HEK293 (cell line): ENCODE measurements at regions not wholly inside any gene's neighbourhood (a gene's known extent, or its start where the extent isn't known, plus 50 kb on each side); places are given as distances from the start of the nearest gene placed in this dataset.

Experiments used
- CTCF ChIA-PET: fragments of 350-600 bp; formaldehyde crosslinking; extraction: SDS; loops from one replicate; lab custom pipeline; 2021; ENCODE audit warnings: antibody characterized with exemption; lab: Yijun Ruan, JAX
- POLR2A ChIA-PET: fragments of 300-600 bp; formaldehyde crosslinking; extraction: SDS; loops from one replicate; lab custom pipeline; 2020; ENCODE audit warnings: antibody characterized with exemption, inconsistent platforms; lab: Yijun Ruan, JAX
- H3K27ac ChIP-seq: fragments of 200-500 bp; sonication (Bioruptor generic); 2 replicates; pipeline ENCODE4 v1.5.1; 2014; ENCODE audit warnings: low read depth, low read length, control low read depth, inconsistent platforms; ENCODE audit errors: extremely low read depth
- H3K36me3 ChIP-seq, 2 experiments: fragments of 200-500 bp in 1 of 2; sonication (Bioruptor generic) in 1 of 2; 1 replicate in 1 of 2; 2 replicates in 1 of 2; pipeline ENCODE4 v1.5.1; 2014 to 2017; ENCODE audit warnings: inconsistent platforms in 2 of 2, low read length in 2 of 2; ENCODE audit not compliant: control insufficient read depth in 2 of 2, insufficient read depth in 1 of 2
- H3K4me1 ChIP-seq: fragments of 200-500 bp; sonication (Bioruptor generic); 2 replicates; pipeline ENCODE4 v1.5.1; 2014; ENCODE audit warnings: mild to moderate bottlenecking, low read length, inconsistent platforms; ENCODE audit not compliant: control insufficient read depth, insufficient read depth
- H3K4me3 ChIP-seq: 2 replicates; pipeline ENCODE4 v1.5.1; 2011; ENCODE audit warnings: low read depth, mild to moderate bottlenecking, control low read depth, low read length, moderate library complexity
- H3K9me3 ChIP-seq: fragments of 200-500 bp; sonication (Bioruptor generic); 2 replicates; pipeline ENCODE4 v1.5.1; 2014; ENCODE audit warnings: low read depth, low read length, inconsistent platforms; ENCODE audit not compliant: control insufficient read depth, insufficient read depth
- BCL11A ChIP-seq: fragments of 450-650 bp; formaldehyde crosslinking; IDR thresholded peaks from 2 replicates; pipeline ENCODE4 v1.5.1; 2016; ENCODE audit warnings: low read depth, missing biosample characterization, missing genetic modification characterization
- GLI2 ChIP-seq: fragments of 450-650 bp; formaldehyde crosslinking; IDR thresholded peaks from 2 replicates; pipeline ENCODE4; 2017; ENCODE audit warnings: missing biosample characterization, missing genetic modification characterization, low read depth, borderline replicate concordance
- HOXA7 ChIP-seq: sonication (generic); formaldehyde crosslinking; IDR thresholded peaks from 2 replicates; pipeline ENCODE4 v1.8.1; 2022; ENCODE audit warnings: missing genetic modification reagents, borderline replicate concordance
- ZBTB20 ChIP-seq: fragments of 450-650 bp; formaldehyde crosslinking; IDR thresholded peaks from 2 replicates; pipeline ENCODE4 v1.5.1; 2016; ENCODE audit warnings: missing biosample characterization, missing genetic modification characterization
- ZNF121 ChIP-seq: fragments of 450-650 bp; formaldehyde crosslinking; IDR thresholded peaks from 2 replicates; pipeline ENCODE4 v1.5.1; 2016; ENCODE audit warnings: missing biosample characterization, missing genetic modification characterization
- ZNF214 ChIP-seq: fragments of 450-650 bp; formaldehyde crosslinking; IDR thresholded peaks from 2 replicates; pipeline ENCODE4 v1.5.1; 2017; ENCODE audit warnings: missing biosample characterization, mild to moderate bottlenecking, missing genetic modification characterization, borderline replicate concordance
- ZNF23 ChIP-seq: fragments of 450-650 bp; formaldehyde crosslinking; IDR thresholded peaks from 2 replicates; pipeline ENCODE4 v1.5.1; 2016; ENCODE audit warnings: missing biosample characterization, missing genetic modification characterization, borderline replicate concordance
- ZNF433 ChIP-seq: fragments of 450-650 bp; formaldehyde crosslinking; IDR thresholded peaks from 2 replicates; pipeline ENCODE4 v1.5.1; 2016; ENCODE audit warnings: missing biosample characterization, missing genetic modification characterization, low read depth
- ZNF501 ChIP-seq: fragments of 450-650 bp; formaldehyde crosslinking; IDR thresholded peaks from 2 replicates; pipeline ENCODE4 v1.5.1; 2016; ENCODE audit warnings: missing biosample characterization, missing genetic modification characterization
- ZNF518A ChIP-seq: fragments of 450-650 bp; formaldehyde crosslinking; conservative IDR thresholded peaks from 2 replicates; pipeline ENCODE4 v1.5.1; 2016; ENCODE audit warnings: low read depth, missing biosample characterization, missing genetic modification characterization
- ZNF521 ChIP-seq: fragments of 450-650 bp; formaldehyde crosslinking; IDR thresholded peaks from 2 replicates; pipeline ENCODE4 v1.5.1; 2017; ENCODE audit warnings: missing biosample characterization, mild to moderate bottlenecking, missing genetic modification characterization
- ZNF585B ChIP-seq: fragments of 450-650 bp; formaldehyde crosslinking; IDR thresholded peaks from 2 replicates; pipeline ENCODE4 v1.5.1; 2016; ENCODE audit warnings: missing biosample characterization, missing genetic modification characterization
- ZNF610 ChIP-seq: fragments of 450-650 bp; formaldehyde crosslinking; IDR thresholded peaks from 2 replicates; pipeline ENCODE4 v1.5.1; 2016; ENCODE audit warnings: missing biosample characterization, missing genetic modification characterization, borderline replicate concordance
- ZNF76 ChIP-seq: fragments of 450-650 bp; formaldehyde crosslinking; IDR thresholded peaks from 2 replicates; pipeline ENCODE4; 2016; ENCODE audit warnings: low read depth, missing biosample characterization, missing genetic modification characterization, borderline replicate concordance
- ZNF776 ChIP-seq: fragments of 450-650 bp; formaldehyde crosslinking; IDR thresholded peaks from 2 replicates; pipeline ENCODE4 v1.5.0; 2017; ENCODE audit warnings: missing biosample characterization, missing genetic modification characterization, borderline replicate concordance
- TF ChIP-seq, protein P1 (sequence below): fragments of 450-650 bp; formaldehyde crosslinking; IDR thresholded peaks from 2 replicates; pipeline ENCODE4 v1.5.1; 2016; ENCODE audit warnings: missing biosample characterization, missing genetic modification characterization
- TF ChIP-seq, protein P2 (sequence below): fragments of 450-650 bp; formaldehyde crosslinking; IDR thresholded peaks from 2 replicates; pipeline ENCODE4 v1.5.1; 2016; ENCODE audit warnings: missing biosample characterization, missing genetic modification characterization, borderline replicate concordance
- TF ChIP-seq, protein P3 (sequence below): fragments of 450-650 bp; formaldehyde crosslinking; IDR thresholded peaks from 2 replicates; pipeline ENCODE4 v1.5.1; 2016; ENCODE audit warnings: missing biosample characterization, missing genetic modification characterization

DNA sequence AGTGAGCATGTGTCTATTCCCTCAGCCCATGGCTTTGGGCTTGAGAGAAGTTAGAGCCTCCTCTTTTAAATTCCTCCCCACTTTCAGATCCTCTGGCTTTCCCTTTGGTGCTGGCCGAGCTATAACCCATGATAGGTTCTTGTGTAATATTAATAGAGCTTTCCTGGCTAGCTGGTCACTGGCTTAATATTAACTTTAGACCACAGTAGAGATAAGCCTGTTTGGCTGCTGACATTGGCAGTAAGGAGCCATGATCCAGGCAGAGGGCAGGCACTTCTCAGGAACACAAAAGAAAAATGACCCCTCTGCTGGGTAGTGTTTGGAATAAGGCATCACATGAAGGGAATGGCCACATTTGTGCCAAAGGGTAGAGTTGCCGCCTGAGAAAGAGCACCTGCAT lies 65.4 kb upstream of the UMPS start:
- H3K4me3 ChIP-seq: no peak overlapping the region
- H3K36me3 ChIP-seq: no peaks in the 10 kb centered on the region
- TF ChIP-seq, protein P1, sequence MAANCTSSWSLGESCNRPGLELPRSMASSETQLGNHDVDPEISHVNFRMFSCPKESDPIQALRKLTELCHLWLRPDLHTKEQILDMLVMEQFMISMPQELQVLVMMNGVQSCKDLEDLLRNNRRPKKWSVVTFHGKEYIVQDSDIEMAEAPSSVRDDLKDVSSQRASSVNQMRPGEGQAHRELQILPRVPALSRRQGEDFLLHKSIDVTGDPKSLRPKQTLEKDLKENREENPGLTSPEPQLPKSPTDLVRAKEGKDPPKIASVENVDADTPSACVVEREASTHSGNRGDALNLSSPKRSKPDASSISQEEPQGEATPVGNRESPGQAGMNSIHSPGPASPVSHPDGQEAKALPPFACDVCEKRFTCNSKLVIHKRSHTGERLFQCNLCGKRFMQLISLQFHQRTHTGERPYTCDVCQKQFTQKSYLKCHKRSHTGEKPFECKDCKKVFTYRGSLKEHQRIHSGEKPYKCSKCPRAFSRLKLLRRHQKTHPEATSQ: no peak
- TF ChIP-seq ZNF610 (tag by site-specific recombination): no peak
- no peak for TF ChIP-seq ZNF585B (tag by site-specific recombination)
- TF ChIP-seq GLI2 (tag by site-specific recombination): no peak
- TF ChIP-seq, all 188 proteins: peak for 0
- H3K27ac ChIP-seq: no peak overlapping the region
- CTCF ChIA-PET: interaction anchor here (0.5 to 0.7 kb wide), 2 partner anchors 135 to 1423 kb away, joined by 3 read pairs; no protein-coding TSS in a partner anchor
- POLR2A ChIA-PET: no interaction called here
- H3K4me1 ChIP-seq: no peaks in the 10 kb centered on the region
- H3K9me3 ChIP-seq: no peaks in the 10 kb centered on the region

DNA sequence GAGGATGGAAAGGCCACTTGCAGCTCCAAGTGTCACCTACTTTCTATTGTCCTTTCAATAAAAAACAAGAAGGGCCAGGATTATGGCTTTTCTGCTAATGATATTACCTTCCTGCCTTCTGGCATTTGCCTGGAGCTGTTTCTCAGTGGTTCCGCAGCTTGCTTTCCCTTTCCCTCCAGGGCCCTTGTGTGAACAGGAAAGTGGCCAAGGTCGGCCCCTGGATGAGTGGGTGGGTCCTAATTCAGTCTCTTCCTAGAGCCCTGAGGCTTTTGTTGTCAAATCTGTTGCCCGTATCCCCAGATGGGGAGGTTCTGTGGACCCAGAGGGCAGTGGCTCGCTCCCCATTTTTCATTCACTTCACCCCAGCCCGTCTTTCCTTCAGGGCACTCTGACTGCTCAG lies 64.2 kb upstream of the UMPS start:
- ChIA-PET POLR2A (no interaction called here), CTCF (interaction anchor here (0.7 to 1.0 kb wide), 2 partner anchors 20 to 27 kb away, joined by 4 read pairs; no protein-coding TSS in a partner anchor)
- H3K36me3 ChIP-seq: no peaks in the 10 kb centered on the region

GRCh38 chr3:124669470-124669869 lies 60.8 kb upstream of the UMPS start:
- Histone ChIP-seq H3K4me1 (no peaks in the 10 kb centered on the region), H3K27ac (no peak overlapping the region), H3K9me3 (no peaks in the 10 kb centered on the region), H3K36me3 (no peaks in the 10 kb centered on the region), H3K4me3 (no peak overlapping the region)
- ChIA-PET POLR2A (no interaction called here), CTCF (interaction anchor here (1.5 kb wide), 1 partner anchor 19 kb away, joined by 6 read pairs; no protein-coding TSS in a partner anchor)
- no peak for TF ChIP-seq ZNF121 (tag by site-specific recombination)
- TF ChIP-seq ZNF501 (tag by site-specific recombination): no peak
- no peak for TF ChIP-seq ZNF23 (tag by site-specific recombination)
- TF ChIP-seq, protein P2, sequence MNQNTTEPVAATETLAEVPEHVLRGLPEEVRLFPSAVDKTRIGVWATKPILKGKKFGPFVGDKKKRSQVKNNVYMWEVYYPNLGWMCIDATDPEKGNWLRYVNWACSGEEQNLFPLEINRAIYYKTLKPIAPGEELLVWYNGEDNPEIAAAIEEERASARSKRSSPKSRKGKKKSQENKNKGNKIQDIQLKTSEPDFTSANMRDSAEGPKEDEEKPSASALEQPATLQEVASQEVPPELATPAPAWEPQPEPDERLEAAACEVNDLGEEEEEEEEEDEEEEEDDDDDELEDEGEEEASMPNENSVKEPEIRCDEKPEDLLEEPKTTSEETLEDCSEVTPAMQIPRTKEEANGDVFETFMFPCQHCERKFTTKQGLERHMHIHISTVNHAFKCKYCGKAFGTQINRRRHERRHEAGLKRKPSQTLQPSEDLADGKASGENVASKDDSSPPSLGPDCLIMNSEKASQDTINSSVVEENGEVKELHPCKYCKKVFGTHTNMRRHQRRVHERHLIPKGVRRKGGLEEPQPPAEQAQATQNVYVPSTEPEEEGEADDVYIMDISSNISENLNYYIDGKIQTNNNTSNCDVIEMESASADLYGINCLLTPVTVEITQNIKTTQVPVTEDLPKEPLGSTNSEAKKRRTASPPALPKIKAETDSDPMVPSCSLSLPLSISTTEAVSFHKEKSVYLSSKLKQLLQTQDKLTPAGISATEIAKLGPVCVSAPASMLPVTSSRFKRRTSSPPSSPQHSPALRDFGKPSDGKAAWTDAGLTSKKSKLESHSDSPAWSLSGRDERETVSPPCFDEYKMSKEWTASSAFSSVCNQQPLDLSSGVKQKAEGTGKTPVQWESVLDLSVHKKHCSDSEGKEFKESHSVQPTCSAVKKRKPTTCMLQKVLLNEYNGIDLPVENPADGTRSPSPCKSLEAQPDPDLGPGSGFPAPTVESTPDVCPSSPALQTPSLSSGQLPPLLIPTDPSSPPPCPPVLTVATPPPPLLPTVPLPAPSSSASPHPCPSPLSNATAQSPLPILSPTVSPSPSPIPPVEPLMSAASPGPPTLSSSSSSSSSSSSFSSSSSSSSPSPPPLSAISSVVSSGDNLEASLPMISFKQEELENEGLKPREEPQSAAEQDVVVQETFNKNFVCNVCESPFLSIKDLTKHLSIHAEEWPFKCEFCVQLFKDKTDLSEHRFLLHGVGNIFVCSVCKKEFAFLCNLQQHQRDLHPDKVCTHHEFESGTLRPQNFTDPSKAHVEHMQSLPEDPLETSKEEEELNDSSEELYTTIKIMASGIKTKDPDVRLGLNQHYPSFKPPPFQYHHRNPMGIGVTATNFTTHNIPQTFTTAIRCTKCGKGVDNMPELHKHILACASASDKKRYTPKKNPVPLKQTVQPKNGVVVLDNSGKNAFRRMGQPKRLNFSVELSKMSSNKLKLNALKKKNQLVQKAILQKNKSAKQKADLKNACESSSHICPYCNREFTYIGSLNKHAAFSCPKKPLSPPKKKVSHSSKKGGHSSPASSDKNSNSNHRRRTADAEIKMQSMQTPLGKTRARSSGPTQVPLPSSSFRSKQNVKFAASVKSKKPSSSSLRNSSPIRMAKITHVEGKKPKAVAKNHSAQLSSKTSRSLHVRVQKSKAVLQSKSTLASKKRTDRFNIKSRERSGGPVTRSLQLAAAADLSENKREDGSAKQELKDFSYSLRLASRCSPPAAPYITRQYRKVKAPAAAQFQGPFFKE: no peak
- no peak for TF ChIP-seq ZNF433 (tag by site-specific recombination)
- TF ChIP-seq HOXA7 (CRISPR knock-in tag): no peak
- TF ChIP-seq ZNF518A (tag by site-specific recombination): no peak
- TF ChIP-seq BCL11A (tag by site-specific recombination): no peak

More for the DNA sequence above, 64.2 kb upstream of the UMPS start:
- Histone ChIP-seq H3K4me1 (no peaks in the 10 kb centered on the region), H3K27ac (no peak overlapping the region), H3K4me3 (no peak overlapping the region), H3K9me3 (no peaks in the 10 kb centered on the region)
- TF ChIP-seq ZNF214 (no peak), ZBTB20 (tag by site-specific recombination) (no peak), ZNF521 (tag by site-specific recombination) (no peak), ZNF776 (tag by site-specific recombination) (no peak), ZNF76 (tag by site-specific recombination) (no peak)
- TF ChIP-seq, protein P3, sequence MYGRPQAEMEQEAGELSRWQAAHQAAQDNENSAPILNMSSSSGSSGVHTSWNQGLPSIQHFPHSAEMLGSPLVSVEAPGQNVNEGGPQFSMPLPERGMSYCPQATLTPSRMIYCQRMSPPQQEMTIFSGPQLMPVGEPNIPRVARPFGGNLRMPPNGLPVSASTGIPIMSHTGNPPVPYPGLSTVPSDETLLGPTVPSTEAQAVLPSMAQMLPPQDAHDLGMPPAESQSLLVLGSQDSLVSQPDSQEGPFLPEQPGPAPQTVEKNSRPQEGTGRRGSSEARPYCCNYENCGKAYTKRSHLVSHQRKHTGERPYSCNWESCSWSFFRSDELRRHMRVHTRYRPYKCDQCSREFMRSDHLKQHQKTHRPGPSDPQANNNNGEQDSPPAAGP (tag by site-specific recombination): no peak
- TF ChIP-seq, all 188 proteins: peak for 0
